Glomerular endothelial cell (primary cell): ENCODE measurements at regions not wholly inside any gene's neighbourhood (a gene's known extent, or its start where the extent isn't known, plus 50 kb on each side); places are given as distances from the start of the nearest gene placed in this dataset.

Experiments
- DNase-seq: peaks from one replicate; pipeline ENCODE4 v3.0.0-alpha.2; 2011; ENCODE audit warnings: low read depth, low spot score; ENCODE audit errors: extremely low read depth

DNA sequence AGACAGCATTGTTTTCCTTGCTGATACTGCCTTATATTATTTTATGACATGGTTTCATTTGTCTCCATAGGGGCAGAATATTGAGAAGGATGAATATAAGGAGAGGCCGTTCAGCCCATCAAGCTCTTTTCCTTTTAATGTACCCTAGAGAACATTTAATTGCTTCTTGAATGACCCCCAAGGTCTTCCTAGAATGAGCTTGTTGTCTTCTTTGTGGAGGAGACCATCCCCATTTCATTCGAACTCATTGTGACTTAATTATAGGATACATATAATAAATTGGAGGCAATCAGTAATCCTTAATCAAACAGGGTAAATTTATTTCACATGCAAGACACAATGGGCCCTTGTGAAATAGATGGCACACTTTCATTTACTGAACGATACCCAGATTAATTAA is 231.3 kb downstream of the MDFIC start:
- DNase-seq = no peak

GRCh38 chr7:115146148-115146547 is 224.3 kb downstream of the MDFIC start:
- DNase-seq = no peak

GRCh38 chr7:115145512-115145911 is 223.6 kb downstream of the MDFIC start:
- no peak for DNase-seq

DNA sequence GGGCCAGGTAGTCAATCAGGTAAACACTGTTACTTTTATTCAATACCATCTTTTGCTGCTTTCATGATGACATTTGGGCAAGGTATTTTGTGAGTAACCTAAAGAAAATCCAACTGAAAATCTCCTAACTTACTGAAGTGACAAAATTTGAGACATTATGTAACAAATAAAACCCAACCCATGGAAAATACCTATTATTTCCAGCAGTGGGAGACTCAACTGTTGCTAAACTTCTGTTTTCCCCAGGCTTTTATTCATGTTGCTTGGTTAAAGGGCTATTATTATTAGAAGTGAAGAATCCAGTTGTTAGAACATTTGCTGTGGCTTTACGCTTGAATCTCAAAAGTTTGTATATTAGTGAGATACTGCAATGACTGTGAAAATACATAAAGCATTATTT is 215.9 kb downstream of the MDFIC start:
- no peak for DNase-seq

DNA sequence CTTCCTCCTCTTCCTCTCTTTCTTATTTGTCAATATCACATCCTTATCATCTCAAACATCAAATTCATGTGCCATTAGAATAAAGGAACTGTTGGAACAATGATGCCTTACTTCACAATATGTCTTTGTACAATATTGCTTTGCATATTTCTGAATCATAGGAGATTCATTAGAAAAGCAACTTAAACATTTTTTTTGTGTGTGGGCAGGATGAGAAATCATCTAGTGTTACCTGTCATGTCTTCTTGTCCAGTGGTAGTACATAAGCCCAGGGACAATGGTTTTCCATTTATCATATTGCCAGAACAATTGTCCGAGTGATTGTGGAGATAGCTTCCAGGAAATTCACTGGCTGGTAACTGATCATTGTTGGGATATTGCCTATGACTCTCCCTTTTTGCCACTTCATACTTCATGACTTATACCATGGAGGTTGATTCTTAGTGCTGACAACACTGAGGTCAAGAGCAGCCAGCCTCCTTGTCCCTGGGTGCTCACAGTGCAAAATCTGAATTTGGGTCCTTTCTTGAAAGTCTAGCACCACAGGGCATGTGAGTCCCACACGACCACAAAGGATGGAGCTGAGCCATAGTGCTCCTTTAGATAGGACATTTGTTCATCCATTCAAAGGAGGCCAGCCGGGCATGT is 215.0 kb downstream of the MDFIC start:
- DNase-seq = no peak

GRCh38 chr7:115135769-115136410 is 214.0 kb downstream of the MDFIC start:
- no peak for DNase-seq

DNA sequence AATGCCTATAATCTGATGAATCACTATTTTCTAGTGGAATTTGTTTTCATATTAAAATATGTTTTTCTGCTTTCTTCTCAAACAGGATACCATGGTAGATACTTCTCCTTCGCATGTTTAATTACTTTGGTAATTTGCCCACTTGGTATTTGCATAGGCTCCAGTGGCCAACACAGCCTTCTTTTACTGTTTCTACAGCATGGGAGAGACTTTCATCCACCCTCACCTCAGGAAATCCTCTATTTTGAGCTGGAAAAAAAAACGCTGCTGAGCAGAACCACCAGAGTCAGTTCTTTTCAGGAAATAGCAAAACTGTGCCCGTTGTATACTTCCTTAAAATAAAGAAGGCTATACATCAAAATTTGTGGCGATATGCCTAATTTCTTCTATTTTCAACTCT is 213.3 kb downstream of the MDFIC start:
- DNase-seq = no peak

DNA sequence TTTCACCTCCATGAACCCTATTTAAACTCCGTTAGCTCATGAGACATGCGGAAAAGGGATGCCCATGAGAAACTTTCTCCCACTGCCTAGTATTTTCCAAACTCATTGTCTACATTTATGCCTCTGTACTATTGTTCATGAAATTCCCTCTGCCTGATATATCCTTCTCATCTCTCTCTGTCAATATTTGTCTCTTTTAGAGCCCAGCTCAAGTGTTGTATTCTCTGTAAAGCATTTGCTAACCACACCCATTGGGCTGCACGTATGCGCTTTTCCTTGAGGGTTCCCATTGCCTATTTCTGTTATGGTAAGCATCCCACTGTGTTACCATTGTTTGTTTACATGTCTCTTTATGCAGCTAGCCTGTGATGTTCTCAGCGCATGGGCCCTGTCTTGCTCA is 211.4 kb downstream of the MDFIC start:
- no peak for DNase-seq

GRCh38 chr7:115132096-115132495 is 210.2 kb downstream of the MDFIC start:
- DNase-seq = no peak

- no peak for DNase-seq
Measured at GRCh38 chr7:115128154-115128553, 206.3 kb downstream of the MDFIC start.

DNA sequence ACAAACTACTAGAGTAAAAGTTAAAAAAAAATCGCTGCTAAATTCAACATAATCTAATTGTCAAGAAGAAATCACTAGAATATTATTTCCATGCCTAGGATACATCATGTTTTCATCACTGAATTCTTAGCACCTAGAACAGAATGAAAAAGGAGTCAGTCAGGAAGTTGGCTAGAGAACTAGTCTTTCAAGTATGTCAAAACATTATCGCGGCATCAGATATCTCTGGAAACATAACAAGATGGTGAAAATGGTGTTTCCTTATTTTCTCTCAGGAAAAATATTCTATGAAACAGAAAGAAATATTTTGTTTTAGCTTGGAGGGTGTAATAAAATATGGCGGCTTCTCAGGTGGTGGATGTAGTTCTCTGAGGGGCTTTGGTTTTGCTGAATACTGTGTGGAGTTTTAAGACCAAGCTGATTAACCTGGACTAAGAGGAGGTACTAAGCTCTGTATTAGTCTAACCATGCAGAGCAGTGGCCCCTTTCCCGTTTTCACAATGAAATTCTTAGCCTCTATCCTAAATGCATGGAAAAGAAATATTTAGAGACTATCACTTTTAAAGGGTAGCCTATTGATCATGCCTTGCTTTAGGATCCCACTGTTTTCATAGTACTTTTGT is 205.6 kb downstream of the MDFIC start:
- DNase-seq = no peak

DNA sequence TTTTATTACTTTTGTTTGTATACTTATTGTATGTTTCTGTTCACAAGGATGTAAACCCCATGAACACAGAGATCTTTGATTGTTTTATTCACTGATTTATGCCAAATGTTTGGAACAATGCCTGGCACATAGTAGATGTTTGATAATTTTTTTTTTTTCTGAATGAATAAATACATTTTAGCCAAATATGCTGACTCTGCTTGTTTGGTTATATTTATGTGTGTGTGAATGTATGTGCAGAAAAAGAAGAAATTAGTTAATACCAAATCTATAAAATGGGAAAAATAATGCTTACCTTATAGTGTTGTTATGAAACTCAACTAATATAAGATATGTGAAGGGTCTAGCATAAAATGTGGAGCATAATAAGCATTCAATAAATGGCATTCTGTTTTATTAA is 203.9 kb downstream of the MDFIC start:
- DNase-seq = no peak

GRCh38 chr7:115125312-115125711 is 203.4 kb downstream of the MDFIC start:
- DNase-seq = no peak

DNA sequence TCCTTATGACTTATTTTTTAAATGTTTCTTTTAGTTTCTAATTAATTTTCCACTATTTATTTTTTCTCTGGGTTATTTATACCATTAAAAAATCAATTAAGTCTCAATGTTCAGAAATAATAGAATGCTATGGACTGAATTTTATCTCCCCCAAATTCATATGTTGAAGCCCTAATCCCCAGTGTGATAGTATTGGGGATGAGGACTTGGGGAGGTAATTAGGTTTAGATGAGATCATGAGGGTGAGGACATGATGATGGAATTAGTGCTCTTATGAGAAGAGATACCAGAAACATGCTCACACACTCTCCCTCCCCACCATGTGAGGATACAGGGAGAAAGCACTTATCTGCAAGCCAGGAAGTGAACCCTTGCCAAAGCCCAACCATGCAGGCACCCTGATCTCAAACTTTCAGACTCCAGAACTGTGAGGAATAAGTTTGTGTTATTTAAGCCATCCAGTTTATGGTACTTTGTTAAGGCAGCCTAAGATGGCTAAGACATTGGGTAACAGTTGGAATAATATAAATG is 202.6 kb downstream of the MDFIC start:
- DNase-seq = no peak

GRCh38 chr7:115123441-115123840 is 201.5 kb downstream of the MDFIC start:
- no peak for DNase-seq

GRCh38 chr7:115122388-115122787 is 200.5 kb downstream of the MDFIC start:
- DNase-seq = no peak

GRCh38 chr7:115117748-115118147 is 195.9 kb downstream of the MDFIC start:
- no peak for DNase-seq

DNA sequence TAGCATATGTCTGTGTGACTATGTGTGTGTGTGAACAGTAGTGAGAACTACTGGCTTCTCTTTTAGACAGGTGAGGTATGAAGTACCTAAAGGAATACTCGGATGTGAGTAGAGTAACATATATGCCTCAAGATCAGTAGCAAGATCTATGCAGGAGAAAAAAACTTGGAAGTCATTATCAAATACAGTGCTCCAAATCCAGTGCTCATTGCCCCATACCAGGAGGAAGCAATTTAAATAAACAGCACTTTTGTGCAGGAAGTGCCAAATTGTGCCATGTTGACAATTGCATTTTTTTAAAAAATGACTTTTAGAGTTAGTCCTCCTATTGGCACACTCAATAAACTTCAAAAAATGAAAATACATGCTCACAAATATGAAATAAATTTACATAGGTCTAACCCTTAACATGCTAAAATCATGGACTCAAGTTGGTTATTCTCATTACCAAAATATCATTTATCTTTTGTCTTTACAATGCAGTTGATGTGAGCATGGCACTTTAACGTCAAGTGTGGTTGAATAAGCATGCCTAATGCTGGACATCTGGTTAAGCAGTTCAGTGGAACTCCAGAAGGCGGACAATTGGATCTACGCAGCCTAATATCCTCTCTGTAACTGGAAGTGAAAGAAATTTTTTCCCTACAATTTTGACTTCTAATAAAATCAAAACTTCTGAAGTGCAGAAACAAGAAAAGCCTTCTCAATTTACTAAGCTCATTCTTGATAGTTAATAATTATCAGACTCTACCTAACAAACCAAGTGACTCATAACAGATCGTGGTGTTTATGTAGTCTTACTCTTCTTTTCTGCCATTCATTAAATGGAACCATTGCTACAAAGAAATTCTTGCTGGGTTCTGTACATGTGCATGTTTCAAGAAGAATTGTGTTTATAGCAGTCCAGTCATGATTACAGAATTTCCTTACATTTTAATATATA is 195.2 kb downstream of the MDFIC start:
- DNase-seq = no peak

DNA sequence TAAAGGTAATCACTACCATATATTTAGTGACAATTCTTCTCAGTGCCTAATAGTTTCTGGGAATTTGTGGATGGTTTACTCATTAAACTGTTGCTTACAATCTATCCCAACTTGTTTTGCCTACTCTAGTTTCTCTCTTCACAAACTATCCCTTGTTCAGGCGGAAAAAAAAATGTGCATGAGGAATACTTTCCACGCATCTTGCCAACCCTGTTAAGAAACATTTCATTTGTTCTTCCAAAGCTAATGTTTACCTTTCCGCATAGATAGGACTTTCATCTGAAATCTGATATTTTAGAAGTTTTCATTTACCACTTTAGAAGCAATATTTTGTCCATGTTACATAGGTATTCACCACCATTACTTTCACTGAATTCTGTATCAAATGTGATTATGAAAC is 191.9 kb downstream of the MDFIC start:
- DNase-seq = no peak

- no peak for DNase-seq
Measured at GRCh38 chr7:115113131-115113530, 191.2 kb downstream of the MDFIC start.

- DNase-seq = no peak
Measured at GRCh38 chr7:115110523-115110922, 188.6 kb downstream of the MDFIC start.
